Gastroesophageal sphincter (tissue), 2 donors: ENCODE measurements at regions not wholly inside any gene's neighbourhood (a gene's known extent, or its start where the extent isn't known, plus 50 kb on each side); places are given as distances from the start of the nearest gene placed in this dataset.

ENCODE experiments used
- EP300 ChIP-seq: sonication (generic); formaldehyde crosslinking; IDR thresholded peaks from one replicate; pipeline ENCODE4 v1.6.1; 2017; ENCODE audit warnings: antibody characterized with exemption, mild to moderate bottlenecking
- POLR2A ChIP-seq, 2 donors: fragments of 450-650 bp; IDR thresholded peaks; one replicate each; pipeline ENCODE4 v1.6.1; 2017; ENCODE audit warnings: antibody characterized with exemption in 2 of 2, mild to moderate bottlenecking in 2 of 2, moderate library complexity in 1 of 2
- POLR2AphosphoS5 ChIP-seq: sonication (generic); formaldehyde crosslinking; IDR thresholded peaks from one replicate; pipeline ENCODE4 v1.6.1; 2017; ENCODE audit warnings: antibody characterized with exemption

DNA sequence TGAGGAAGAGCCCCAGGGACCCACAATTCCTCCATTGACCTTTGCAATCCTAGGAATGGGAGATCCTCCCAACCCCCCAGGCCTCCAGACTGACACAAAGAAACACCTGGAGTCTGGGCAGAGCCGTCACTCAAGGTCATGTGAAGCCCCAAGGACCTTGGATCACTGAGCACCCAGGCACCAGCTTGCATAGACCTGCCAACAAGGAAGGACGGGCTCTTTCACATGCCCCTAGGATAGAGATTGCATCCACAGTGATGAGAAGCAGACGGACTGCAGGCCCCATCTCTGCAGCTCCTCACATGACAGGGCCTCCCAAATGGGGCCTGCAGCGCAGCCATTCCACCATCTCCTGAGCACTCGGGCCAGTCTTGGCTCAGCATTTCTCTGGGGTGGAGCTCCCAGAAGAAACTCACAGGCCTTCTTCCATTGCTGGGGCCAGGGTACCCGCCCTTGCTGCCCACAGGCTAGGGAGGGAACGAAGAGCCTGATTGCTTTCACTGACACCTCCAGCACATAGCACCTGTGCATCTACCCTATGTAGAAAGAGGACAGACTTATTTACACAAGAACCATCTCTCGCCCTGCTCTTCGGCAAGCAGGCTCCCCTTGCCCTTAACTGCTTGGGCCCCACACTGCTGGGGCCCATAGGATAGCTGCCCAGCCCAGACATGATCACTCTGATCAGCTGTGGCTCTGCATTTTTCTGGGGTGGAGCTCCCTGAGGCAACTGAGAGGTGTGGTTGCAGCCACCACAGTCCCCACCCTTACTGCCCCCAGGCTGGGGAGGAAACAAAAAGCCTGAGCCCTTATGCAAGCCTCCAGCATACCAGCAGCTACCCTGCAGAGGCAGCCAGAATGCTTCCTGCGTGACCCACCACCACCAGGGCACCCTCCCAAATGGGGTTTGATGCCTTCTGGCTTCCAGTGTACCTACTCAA lies 185.7 kb upstream of the ZCCHC13 start:
- TF ChIP-seq POLR2A (IDR thresholded peaks at IDR 0.05) (no peak), POLR2AphosphoS5 (no peak), EP300 (no peak)
